Panc1 (cell line): ENCODE measurements at regions not wholly inside any gene's neighbourhood (a gene's known extent, or its start where the extent isn't known, plus 50 kb on each side); places are given as distances from the start of the nearest gene placed in this dataset.

Experiments used
- CTCF ChIP-seq: fragments of 450-650 bp; IDR thresholded peaks from 2 replicates; pipeline ENCODE4 v1.5.1; 2017; ENCODE audit warnings: mild to moderate bottlenecking
- POLR2AphosphoS5 ChIP-seq: IDR thresholded peaks from 2 replicates; pipeline ENCODE4 v1.6.1; 2012; ENCODE audit warnings: mild to moderate bottlenecking, low read depth, low read length, moderate library complexity
- REST ChIP-seq, 2 experiments: IDR thresholded peaks; 2 replicates each; pipeline ENCODE4 v1.6.1; 2011 to 2012; ENCODE audit warnings: low read depth in 2 of 2, control low read depth in 1 of 2, low read length in 1 of 2, mild to moderate bottlenecking in 1 of 2, moderate library complexity in 1 of 2; ENCODE audit not compliant: insufficient read depth in 1 of 2
- SIN3A ChIP-seq: IDR thresholded peaks from 2 replicates; pipeline ENCODE4 v1.6.1; 2012; ENCODE audit warnings: low read depth, mild to moderate bottlenecking, low read length, moderate library complexity, borderline replicate concordance; ENCODE audit not compliant: insufficient read depth
- TCF7L2 ChIP-seq: IDR thresholded peaks from 2 replicates; pipeline ENCODE4 v1.6.1; 2011; ENCODE audit warnings: mild to moderate bottlenecking, low read depth, low read length, inconsistent platforms

GRCh38 chr18:79615586-79615985 is 64.0 kb upstream of the CTDP1 start:
- no peak for TF ChIP-seq CTCF
- TF ChIP-seq POLR2AphosphoS5 = no peak
- no peak for TF ChIP-seq REST (IDR thresholded peaks at IDR 0.05; ENCODE audit: insufficient read depth in 1 of 2, low read depth in 2 of 2, low read length in 1 of 2)
- no peak for TF ChIP-seq SIN3A
- no peak for TF ChIP-seq TCF7L2
